ENCODE measurements at regions not wholly inside any gene's neighbourhood (a gene's known extent, or its start where the extent isn't known, plus 50 kb on each side); places are given as distances from the start of the nearest gene placed in this dataset.

GRCh38 chr2:104240984-104241383 is 612.9 kb upstream of the POU3F3 start:
- Histone ChIP-seq H3K36me3 (ENCODE audit: control insufficient read depth in 2 of 2, insufficient read depth in 1 of 2, low read length in 2 of 2) (no peaks in the 10 kb centered on the region), H3K4me3 (ENCODE audit: low read depth, low read length) (no peak overlapping the region), H3K4me1 (ENCODE audit: control insufficient read depth, insufficient read depth, low read length) (no peaks in the 10 kb centered on the region), H3K9me3 (ENCODE audit: control insufficient read depth, insufficient read depth, low read depth, low read length) (no peaks in the 10 kb centered on the region), H3K27ac (ENCODE audit: extremely low read depth, low read depth, low read length) (no peak overlapping the region)
- TF ChIP-seq PRDM6 (tag by site-specific recombination; IDR thresholded peaks at IDR 0.05) (no peak), SETDB1 (IDR thresholded peaks at IDR 0.05; ENCODE audit: insufficient read length, low read length) (peak; percentile 60), GFI1B (tag by site-specific recombination; IDR thresholded peaks at IDR 0.05) (no peak), ZNF16 (tag by site-specific recombination; IDR thresholded peaks at IDR 0.05; ENCODE audit: low read depth) (no peak), ZBTB21 (tag by site-specific recombination; IDR thresholded peaks at IDR 0.05) (no peak), EGR2 (tag by site-specific recombination; IDR thresholded peaks at IDR 0.05; ENCODE audit: low read depth) (no peak)
- ChIA-PET POLR2A (no interaction called here), CTCF (no interaction called here)

GRCh38 chr2:104249629-104250028 is 604.3 kb upstream of the POU3F3 start:
- Histone ChIP-seq H3K9me3 (ENCODE audit: control insufficient read depth, insufficient read depth, low read depth, low read length) (no peaks in the 10 kb centered on the region; the same call in 1 of the 2 replicates), H3K4me3 (ENCODE audit: low read depth, low read length) (no peak overlapping the region), H3K4me1 (ENCODE audit: control insufficient read depth, insufficient read depth, low read length) (no peaks in the 10 kb centered on the region), H3K36me3 (ENCODE audit: control insufficient read depth in 2 of 2, insufficient read depth in 1 of 2, low read length in 2 of 2) (no peaks in the 10 kb centered on the region), H3K27ac (ENCODE audit: extremely low read depth, low read depth, low read length) (no peak overlapping the region)
- no peak for TF ChIP-seq ZBTB11 (tag by site-specific recombination; conservative IDR thresholded peaks at IDR 0.05; ENCODE audit: low read depth)
- no peak for TF ChIP-seq GLIS1 (tag by site-specific recombination; IDR thresholded peaks at IDR 0.05)
- TF ChIP-seq ZNF623 (tag by site-specific recombination; IDR thresholded peaks at IDR 0.05), result no peak
- no peak for TF ChIP-seq GLIS2 (tag by site-specific recombination; IDR thresholded peaks at IDR 0.05)
- no peak for TF ChIP-seq ZNF157 (tag by site-specific recombination; IDR thresholded peaks at IDR 0.05)
- TF ChIP-seq GFI1B (tag by site-specific recombination; IDR thresholded peaks at IDR 0.05), result no peak
- TF ChIP-seq ZNF341 (tag by site-specific recombination; IDR thresholded peaks at IDR 0.05; ENCODE audit: low read depth), result no peak
- no peak for TF ChIP-seq ZNF548 (tag by site-specific recombination; IDR thresholded peaks at IDR 0.05)
- no peak for TF ChIP-seq ZNF140 (tag by site-specific recombination; IDR thresholded peaks at IDR 0.05)
- no peak for TF ChIP-seq ZNF394 (tag by site-specific recombination; IDR thresholded peaks at IDR 0.05; ENCODE audit: borderline replicate concordance)
- TF ChIP-seq ZNF266 (tag by site-specific recombination; IDR thresholded peaks at IDR 0.05; ENCODE audit: low read depth), result no peak
- TF ChIP-seq ZNF529 (tag by site-specific recombination; IDR thresholded peaks at IDR 0.05; ENCODE audit: insufficient replicate concordance), result no peak
- no peak for TF ChIP-seq ZBTB8A (tag by site-specific recombination; IDR thresholded peaks at IDR 0.05)
- TF ChIP-seq ZNF433 (tag by site-specific recombination; IDR thresholded peaks at IDR 0.05; ENCODE audit: low read depth), result no peak
- TF ChIP-seq PRDM1 (tag by site-specific recombination; IDR thresholded peaks at IDR 0.05), result no peak
- ChIA-PET CTCF (no interaction called here), POLR2A (no interaction called here)
